ENCODE measurements at regions not wholly inside any gene's neighbourhood (a gene's known extent, or its start where the extent isn't known, plus 50 kb on each side); places are given as distances from the start of the nearest gene placed in this dataset.

- TF ChIP-seq POLR2A (IDR thresholded peaks at IDR 0.05): no peak
- TF ChIP-seq CTCF (IDR thresholded peaks at IDR 0.05): no peak
Observed at GRCh38 chr16:51666821-51667220, 515.8 kb upstream of the SALL1 start.

All from vagina (tissue), 2 donors.